Hematopoietic multipotent progenitor cell (in vitro differentiated cells): ENCODE measurements at regions not wholly inside any gene's neighbourhood (a gene's known extent, or its start where the extent isn't known, plus 50 kb on each side); places are given as distances from the start of the nearest gene placed in this dataset.

Experiments used
- DNase-seq, 3 donors: peaks; one replicate each; pipeline ENCODE4 v3.0.0-alpha.2; 2011 to 2015; ENCODE audit warnings: low read depth in 2 of 3, low spot score in 2 of 3

GRCh38 chr10:44769450-44769849 lies 141.7 kb upstream of the TMEM72 start:
- DNase-seq, result no peak

- DNase-seq, result no peak
These were observed 139.7 kb upstream of the TMEM72 start for GRCh38 chr10:44771233-44771995.

GRCh38 chr10:44773565-44773964 lies 137.6 kb upstream of the TMEM72 start:
- no peak for DNase-seq

- no peak for DNase-seq
These were observed 136.3 kb upstream of the TMEM72 start for GRCh38 chr10:44774676-44775401.

- DNase-seq, result no peak
These were observed 135.8 kb upstream of the TMEM72 start for GRCh38 chr10:44775402-44775741.

- no peak for DNase-seq
These were observed 135.0 kb upstream of the TMEM72 start for GRCh38 chr10:44776181-44776580.

- DNase-seq, result no peak
These were observed 131.6 kb upstream of the TMEM72 start for GRCh38 chr10:44779511-44779910.

- no peak for DNase-seq
These were observed 130.7 kb upstream of the TMEM72 start for GRCh38 chr10:44780426-44780825.

- DNase-seq, result no peak
These were observed 130.0 kb upstream of the TMEM72 start for GRCh38 chr10:44781131-44781530.

GRCh38 chr10:44786286-44786850 lies 124.8 kb upstream of the TMEM72 start:
- DNase-seq, result no peak

GRCh38 chr10:44787480-44788075 lies 123.6 kb upstream of the TMEM72 start:
- no peak for DNase-seq

GRCh38 chr10:44788147-44789129 lies 122.7 kb upstream of the TMEM72 start:
- DNase-seq, result no peak

- DNase-seq, result no peak
These were observed 118.9 kb upstream of the TMEM72 start for GRCh38 chr10:44792119-44792775.

- no peak for DNase-seq
These were observed 111.2 kb upstream of the TMEM72 start for GRCh38 chr10:44799966-44800365.

- no peak for DNase-seq
These were observed 109.5 kb upstream of the TMEM72 start for GRCh38 chr10:44801383-44802327.

- no peak for DNase-seq
These were observed 107.3 kb upstream of the TMEM72 start for GRCh38 chr10:44803862-44804261.

- DNase-seq, result no peak
These were observed 106.5 kb upstream of the TMEM72 start for GRCh38 chr10:44804661-44805060.

- no peak for DNase-seq
These were observed 105.5 kb upstream of the TMEM72 start for GRCh38 chr10:44805466-44806210.
